ENCODE measurements at regions not wholly inside any gene's neighbourhood (a gene's known extent, or its start where the extent isn't known, plus 50 kb on each side); places are given as distances from the start of the nearest gene placed in this dataset.

GRCh38 chr16:85385463-85386331 lies 227.4 kb upstream of the GSE1 start:
- Mint-ChIP-seq H3K27ac (ENCODE audit: low read depth) (no peak overlapping the region), H3K4me3 (no peak overlapping the region), H3K36me3 (ENCODE audit: insufficient read depth) (no peaks in the 10 kb centered on the region), H3K4me1 (no peaks in the 10 kb centered on the region), H3K27me3 (peaks cover 27% of the 10 kb centered on the region), H3K9me3 (no peaks in the 10 kb centered on the region)
- DNase-seq (ENCODE audit: low spot score in 2 of 2) (no peak), ATAC-seq (replicated peaks; ENCODE audit: extremely low read depth, poor library complexity, severe bottlenecking) (no peak)

GRCh38 chr16:85386467-85387170 lies 226.5 kb upstream of the GSE1 start:
- peaks cover 19% of the 10 kb centered on the region for H3K27me3 Mint-ChIP-seq
- no peaks in the 10 kb centered on the region for H3K9me3 Mint-ChIP-seq
- ATAC-seq (replicated peaks; ENCODE audit: extremely low read depth, poor library complexity, severe bottlenecking) = no peak
- H3K4me1 Mint-ChIP-seq = no peaks in the 10 kb centered on the region
- no peak for DNase-seq (ENCODE audit: low spot score in 2 of 2)
- H3K4me3 Mint-ChIP-seq = no peak overlapping the region
- no peak overlapping the region for H3K27ac Mint-ChIP-seq (ENCODE audit: low read depth)
- H3K36me3 Mint-ChIP-seq (ENCODE audit: insufficient read depth) = no peaks in the 10 kb centered on the region

GRCh38 chr16:85387171-85387507 lies 226.0 kb upstream of the GSE1 start:
- H3K4me1 Mint-ChIP-seq = no peaks in the 10 kb centered on the region
- H3K27ac Mint-ChIP-seq (ENCODE audit: low read depth) = no peak overlapping the region
- no peaks in the 10 kb centered on the region for H3K9me3 Mint-ChIP-seq
- DNase-seq (ENCODE audit: low spot score in 2 of 2) (no peak), ATAC-seq (replicated peaks; ENCODE audit: extremely low read depth, poor library complexity, severe bottlenecking) (no peak)
- H3K27me3 Mint-ChIP-seq = peaks cover 19% of the 10 kb centered on the region
- no peaks in the 10 kb centered on the region for H3K36me3 Mint-ChIP-seq (ENCODE audit: insufficient read depth)
- no peak overlapping the region for H3K4me3 Mint-ChIP-seq

- Mint-ChIP-seq H3K27me3 (peaks cover 19% of the 10 kb centered on the region), H3K9me3 (no peaks in the 10 kb centered on the region), H3K27ac (ENCODE audit: low read depth) (no peak overlapping the region), H3K4me1 (no peaks in the 10 kb centered on the region), H3K4me3 (no peak overlapping the region), H3K36me3 (ENCODE audit: insufficient read depth) (no peaks in the 10 kb centered on the region)
- no peak for ATAC-seq (replicated peaks; ENCODE audit: extremely low read depth, poor library complexity, severe bottlenecking)
- no peak for DNase-seq (ENCODE audit: low spot score in 2 of 2)
These were observed 225.3 kb upstream of the GSE1 start for GRCh38 chr16:85387731-85388295.

GRCh38 chr16:85389679-85390470 lies 223.2 kb upstream of the GSE1 start:
- H3K4me3 Mint-ChIP-seq = no peak overlapping the region
- ATAC-seq (replicated peaks; ENCODE audit: extremely low read depth, poor library complexity, severe bottlenecking) (no peak), DNase-seq (ENCODE audit: low spot score in 2 of 2) (no peak)
- peaks cover 19% of the 10 kb centered on the region for H3K27me3 Mint-ChIP-seq
- H3K9me3 Mint-ChIP-seq = no peaks in the 10 kb centered on the region
- H3K36me3 Mint-ChIP-seq (ENCODE audit: insufficient read depth) = no peaks in the 10 kb centered on the region
- H3K4me1 Mint-ChIP-seq = no peaks in the 10 kb centered on the region
- no peak overlapping the region for H3K27ac Mint-ChIP-seq (ENCODE audit: low read depth)

- Mint-ChIP-seq H3K27ac (ENCODE audit: low read depth) (no peak overlapping the region), H3K4me1 (no peaks in the 10 kb centered on the region), H3K27me3 (peaks cover 19% of the 10 kb centered on the region), H3K9me3 (no peaks in the 10 kb centered on the region), H3K4me3 (no peak overlapping the region), H3K36me3 (ENCODE audit: insufficient read depth) (no peaks in the 10 kb centered on the region)
- DNase-seq (ENCODE audit: low spot score in 2 of 2) (no peak), ATAC-seq (replicated peaks; ENCODE audit: extremely low read depth, poor library complexity, severe bottlenecking) (no peak)
These were observed 222.5 kb upstream of the GSE1 start for GRCh38 chr16:85390511-85391174.

- H3K27me3 Mint-ChIP-seq = peaks cover 19% of the 10 kb centered on the region
- ATAC-seq (replicated peaks; ENCODE audit: extremely low read depth, poor library complexity, severe bottlenecking) (no peak), DNase-seq (ENCODE audit: low spot score in 2 of 2) (no peak)
- H3K4me1 Mint-ChIP-seq = no peaks in the 10 kb centered on the region
- no peaks in the 10 kb centered on the region for H3K36me3 Mint-ChIP-seq (ENCODE audit: insufficient read depth)
- H3K4me3 Mint-ChIP-seq = no peak overlapping the region
- no peak overlapping the region for H3K27ac Mint-ChIP-seq (ENCODE audit: low read depth)
- no peaks in the 10 kb centered on the region for H3K9me3 Mint-ChIP-seq
These were observed 221.9 kb upstream of the GSE1 start for GRCh38 chr16:85391175-85391707.

GRCh38 chr16:85391769-85392583 lies 221.1 kb upstream of the GSE1 start:
- H3K9me3 Mint-ChIP-seq = no peaks in the 10 kb centered on the region
- no peak for DNase-seq (ENCODE audit: low spot score in 2 of 2)
- no peak overlapping the region for H3K27ac Mint-ChIP-seq (ENCODE audit: low read depth)
- no peak overlapping the region for H3K4me3 Mint-ChIP-seq
- H3K4me1 Mint-ChIP-seq = no peaks in the 10 kb centered on the region
- H3K36me3 Mint-ChIP-seq (ENCODE audit: insufficient read depth) = no peaks in the 10 kb centered on the region
- no peak for ATAC-seq (replicated peaks; ENCODE audit: extremely low read depth, poor library complexity, severe bottlenecking)
- peaks cover 19% of the 10 kb centered on the region for H3K27me3 Mint-ChIP-seq

GRCh38 chr16:85392756-85393673 lies 220.1 kb upstream of the GSE1 start:
- H3K27ac Mint-ChIP-seq (ENCODE audit: low read depth) = no peak overlapping the region
- H3K4me1 Mint-ChIP-seq = no peaks in the 10 kb centered on the region
- ATAC-seq (replicated peaks; ENCODE audit: extremely low read depth, poor library complexity, severe bottlenecking) (no peak), DNase-seq (ENCODE audit: low spot score in 2 of 2) (no peak)
- H3K36me3 Mint-ChIP-seq (ENCODE audit: insufficient read depth) = no peaks in the 10 kb centered on the region
- no peak overlapping the region for H3K4me3 Mint-ChIP-seq
- H3K27me3 Mint-ChIP-seq = peaks cover 19% of the 10 kb centered on the region
- H3K9me3 Mint-ChIP-seq = no peaks in the 10 kb centered on the region

GRCh38 chr16:85393674-85394451 lies 219.3 kb upstream of the GSE1 start:
- H3K36me3 Mint-ChIP-seq (ENCODE audit: insufficient read depth) = no peaks in the 10 kb centered on the region
- no peaks in the 10 kb centered on the region for H3K4me1 Mint-ChIP-seq
- no peaks in the 10 kb centered on the region for H3K9me3 Mint-ChIP-seq
- no peak overlapping the region for H3K4me3 Mint-ChIP-seq
- H3K27ac Mint-ChIP-seq (ENCODE audit: low read depth) = no peak overlapping the region
- peak; percentile 49 for ATAC-seq (replicated peaks; ENCODE audit: extremely low read depth, poor library complexity, severe bottlenecking)
- DNase-seq (ENCODE audit: low spot score in 2 of 2) = peak; percentile 38 to 58
- H3K27me3 Mint-ChIP-seq = peaks cover 13% of the 10 kb centered on the region

Measured in central memory CD8-positive, alpha-beta T cell (primary cell).